Brain microvascular endothelial cell (primary cell): ENCODE measurements at regions not wholly inside any gene's neighbourhood (a gene's known extent, or its start where the extent isn't known, plus 50 kb on each side); places are given as distances from the start of the nearest gene placed in this dataset.

Experiments
- DNase-seq: peaks from one replicate; pipeline ENCODE4 v3.0.0-alpha.2; 2020
- H3K27ac ChIP-seq: fragments of 250-450 bp; sonication (Bioruptor Pico); 2 replicates; pipeline ENCODE4 v1.5.1; 2020; ENCODE audit warnings: mild to moderate bottlenecking, moderate library complexity
- H3K27me3 ChIP-seq: fragments of 250-450 bp; sonication (Bioruptor Pico); replicated peaks from 2 replicates; pipeline ENCODE4 v1.5.1; 2020; ENCODE audit warnings: mild to moderate bottlenecking
- H3K36me3 ChIP-seq: fragments of 250-450 bp; sonication (Bioruptor Pico); replicated peaks from 2 replicates; pipeline ENCODE4 v1.5.1; 2020; ENCODE audit warnings: mild to moderate bottlenecking
- H3K4me3 ChIP-seq: 2 replicates; pipeline ENCODE4 v1.5.1; 2011; ENCODE audit warnings: low read depth, mild to moderate bottlenecking, control low read depth, low read length, moderate library complexity
- CTCF ChIP-seq: IDR thresholded peaks from 2 replicates; pipeline ENCODE4 v1.5.1; 2011; ENCODE audit warnings: low read depth, mild to moderate bottlenecking, moderate library complexity, low read length, control low read depth, inconsistent platforms; ENCODE audit errors: missing control alignments
- in situ Hi-C: cut with HindIII; loops from 2 replicates; pipeline ENCODE4 v1.10.0; 2017; ENCODE audit warnings: low sequenced_read_pairs, low pct_ligation_motif_present

GRCh38 chr4:41446391-41446790 lies 91.6 kb upstream of the LIMCH1 start:
- Histone ChIP-seq H3K27me3 (no peaks in the 10 kb centered on the region), H3K4me3 (no peak overlapping the region), H3K36me3 (no peaks in the 10 kb centered on the region), H3K27ac (no peak overlapping the region)
- no peak for TF ChIP-seq CTCF
- in situ Hi-C loops: no loop called here
- no peak for DNase-seq

- in situ Hi-C loops: no loop called here
Measured at GRCh38 chr4:41446981-41447725, 90.8 kb upstream of the LIMCH1 start.

GRCh38 chr4:41448934-41449333 lies 89.0 kb upstream of the LIMCH1 start:
- TF ChIP-seq CTCF: no peak
- in situ Hi-C loops: no loop called here
- Histone ChIP-seq H3K27ac (no peak overlapping the region), H3K27me3 (no peaks in the 10 kb centered on the region), H3K36me3 (no peaks in the 10 kb centered on the region), H3K4me3 (no peak overlapping the region)
- DNase-seq: no peak

More at GRCh38 chr4:41446981-41447725, 90.8 kb upstream of the LIMCH1 start:
- TF ChIP-seq CTCF: no peak
- Histone ChIP-seq H3K36me3 (no peaks in the 10 kb centered on the region), H3K4me3 (no peak overlapping the region), H3K27me3 (no peaks in the 10 kb centered on the region), H3K27ac (no peak overlapping the region)
- no peak for DNase-seq

GRCh38 chr4:41451961-41452360 lies 86.0 kb upstream of the LIMCH1 start:
- in situ Hi-C loops: no loop called here
- no peak for DNase-seq
- no peak for TF ChIP-seq CTCF
- H3K27me3 ChIP-seq: no peaks in the 10 kb centered on the region
- no peak overlapping the region for H3K27ac ChIP-seq
- no peak overlapping the region for H3K4me3 ChIP-seq
- H3K36me3 ChIP-seq: no peaks in the 10 kb centered on the region

- in situ Hi-C loops: no loop called here
- DNase-seq: no peak
- Histone ChIP-seq H3K36me3 (no peaks in the 10 kb centered on the region), H3K27me3 (no peaks in the 10 kb centered on the region), H3K4me3 (no peak overlapping the region), H3K27ac (no peak overlapping the region)
- TF ChIP-seq CTCF: no peak
Measured at GRCh38 chr4:41452484-41453225, 85.3 kb upstream of the LIMCH1 start.

- in situ Hi-C loops: no loop called here
Measured at GRCh38 chr4:41454423-41454822, 83.5 kb upstream of the LIMCH1 start.

More at GRCh38 chr4:41454423-41454822, 83.5 kb upstream of the LIMCH1 start:
- Histone ChIP-seq H3K36me3 (no peaks in the 10 kb centered on the region), H3K4me3 (no peak overlapping the region), H3K27me3 (no peaks in the 10 kb centered on the region), H3K27ac (no peak overlapping the region)
- DNase-seq: no peak
- TF ChIP-seq CTCF: no peak
